ENCODE measurements at regions not wholly inside any gene's neighbourhood (a gene's known extent, or its start where the extent isn't known, plus 50 kb on each side); places are given as distances from the start of the nearest gene placed in this dataset.

GRCh38 chrX:10819973-10820372 lies 199.6 kb upstream of the MID1 start:
- no peak overlapping the region for H3K4me3 ChIP-seq (ENCODE audit: low read length)
- no peak for ATAC-seq
- no peak for DNase-seq
- no peaks in the 10 kb centered on the region for H3K27me3 ChIP-seq (ENCODE audit: control insufficient read depth, insufficient read depth)
- H3K4me1 ChIP-seq (ENCODE audit: control insufficient read depth, insufficient read depth, low read length) = peaks cover 1% of the 10 kb centered on the region
- H3K27ac ChIP-seq (ENCODE audit: low read length) = no peak overlapping the region
- intact Hi-C loops (cut with DNase I) = no loop called here
- no peaks in the 10 kb centered on the region for H3K9me3 ChIP-seq (ENCODE audit: control insufficient read depth, low read length)
- 35% methylated on average over 1 of the region's 1 CpG for WGBS

GRCh38 chrX:10821293-10821692 lies 200.9 kb upstream of the MID1 start:
- intact Hi-C loops (cut with DNase I) = no loop called here
- Histone ChIP-seq H3K27ac (ENCODE audit: low read length) (no peak overlapping the region), H3K27me3 (ENCODE audit: control insufficient read depth, insufficient read depth) (no peaks in the 10 kb centered on the region), H3K9me3 (ENCODE audit: control insufficient read depth, low read length) (no peaks in the 10 kb centered on the region), H3K4me3 (ENCODE audit: low read length) (no peak overlapping the region), H3K4me1 (ENCODE audit: control insufficient read depth, insufficient read depth, low read length) (peaks cover 1% of the 10 kb centered on the region)
- ATAC-seq (no peak), DNase-seq (peak in 1 of 3 donors; percentile 21)
- 48% methylated on average over 3 of the region's 3 CpGs for WGBS

GRCh38 chrX:10828036-10828435 lies 207.7 kb upstream of the MID1 start:
- H3K4me3 ChIP-seq (ENCODE audit: low read length) = no peak overlapping the region
- DNase-seq (no peak), ATAC-seq (no peak)
- intact Hi-C loops (cut with DNase I) = no loop called here
- H3K4me1 ChIP-seq (ENCODE audit: control insufficient read depth, insufficient read depth, low read length) = peaks cover 2% of the 10 kb centered on the region
- H3K27me3 ChIP-seq (ENCODE audit: control insufficient read depth, insufficient read depth) = no peaks in the 10 kb centered on the region
- 95% methylated on average over 5 of the region's 5 CpGs for WGBS
- no peak overlapping the region for H3K27ac ChIP-seq (ENCODE audit: low read length)
- no peaks in the 10 kb centered on the region for H3K9me3 ChIP-seq (ENCODE audit: control insufficient read depth, low read length)

- intact Hi-C loops (cut with DNase I) = no loop called here
These were observed 208.3 kb upstream of the MID1 start for GRCh38 chrX:10828640-10829039.

GRCh38 chrX:10831716-10832502 lies 211.5 kb upstream of the MID1 start:
- no peak overlapping the region for H3K27ac ChIP-seq (ENCODE audit: low read length)
- ATAC-seq (no peak), DNase-seq (peak in 1 of 3 donors; percentile 37)
- H3K27me3 ChIP-seq (ENCODE audit: control insufficient read depth, insufficient read depth) = no peaks in the 10 kb centered on the region
- H3K9me3 ChIP-seq (ENCODE audit: control insufficient read depth, low read length) = no peaks in the 10 kb centered on the region
- intact Hi-C loops (cut with DNase I) = no loop called here
- H3K4me1 ChIP-seq (ENCODE audit: control insufficient read depth, insufficient read depth, low read length) = peaks cover 2% of the 10 kb centered on the region
- H3K4me3 ChIP-seq (ENCODE audit: low read length) = peak overlapping the region; percentile 57
- 35% methylated on average over 8 of the region's 8 CpGs for WGBS

More at GRCh38 chrX:10828640-10829039, 208.3 kb upstream of the MID1 start:
- Histone ChIP-seq H3K27me3 (ENCODE audit: control insufficient read depth, insufficient read depth) (no peaks in the 10 kb centered on the region), H3K27ac (ENCODE audit: low read length) (no peak overlapping the region), H3K4me3 (ENCODE audit: low read length) (no peak overlapping the region), H3K4me1 (ENCODE audit: control insufficient read depth, insufficient read depth, low read length) (peaks cover 2% of the 10 kb centered on the region), H3K9me3 (ENCODE audit: control insufficient read depth, low read length) (no peaks in the 10 kb centered on the region)
- DNase-seq (no peak), ATAC-seq (no peak)
- 53% methylated on average over 4 of the region's 4 CpGs for WGBS

- Histone ChIP-seq H3K27ac (ENCODE audit: low read length) (peak overlapping the region; percentile 37), H3K4me3 (ENCODE audit: low read length) (peak overlapping the region; percentile 57), H3K9me3 (ENCODE audit: control insufficient read depth, low read length) (no peaks in the 10 kb centered on the region), H3K4me1 (ENCODE audit: control insufficient read depth, insufficient read depth, low read length) (no peaks in the 10 kb centered on the region), H3K27me3 (ENCODE audit: control insufficient read depth, insufficient read depth) (no peaks in the 10 kb centered on the region)
- intact Hi-C loops (cut with DNase I) = no loop called here
- DNase-seq = peak; percentile 18 to 64 (median 59)
- 22% methylated on average over 13 of the region's 13 CpGs for WGBS
- peak; percentile 68 to 87 for ATAC-seq
These were observed 213.1 kb upstream of the MID1 start for GRCh38 chrX:10833299-10834169.

- no peaks in the 10 kb centered on the region for H3K9me3 ChIP-seq (ENCODE audit: control insufficient read depth, low read length)
- peak in 1 of 3 donors; percentile 64 for DNase-seq
- intact Hi-C loops (cut with DNase I) = no loop called here
- no peaks in the 10 kb centered on the region for H3K4me1 ChIP-seq (ENCODE audit: control insufficient read depth, insufficient read depth, low read length)
- no peak overlapping the region for H3K27ac ChIP-seq (ENCODE audit: low read length)
- H3K27me3 ChIP-seq (ENCODE audit: control insufficient read depth, insufficient read depth) = no peaks in the 10 kb centered on the region
- peak in 1 of 2 donors; percentile 48 for ATAC-seq
- 28% methylated on average over 4 of the region's 4 CpGs for WGBS
- no peak overlapping the region for H3K4me3 ChIP-seq (ENCODE audit: low read length)
These were observed 221.2 kb upstream of the MID1 start for GRCh38 chrX:10841579-10841978.

GRCh38 chrX:10842646-10843045 lies 222.3 kb upstream of the MID1 start:
- WGBS = 77% methylated on average over 4 of the region's 4 CpGs
- DNase-seq (no peak), ATAC-seq (no peak)
- no peaks in the 10 kb centered on the region for H3K9me3 ChIP-seq (ENCODE audit: control insufficient read depth, low read length)
- H3K4me1 ChIP-seq (ENCODE audit: control insufficient read depth, insufficient read depth, low read length) = no peaks in the 10 kb centered on the region
- no peak overlapping the region for H3K27ac ChIP-seq (ENCODE audit: low read length)
- H3K4me3 ChIP-seq (ENCODE audit: low read length) = no peak overlapping the region
- no peaks in the 10 kb centered on the region for H3K27me3 ChIP-seq (ENCODE audit: control insufficient read depth, insufficient read depth)
- intact Hi-C loops (cut with DNase I) = no loop called here

GRCh38 chrX:10847333-10847732 lies 226.9 kb upstream of the MID1 start:
- intact Hi-C loops (cut with DNase I) = no loop called here
- ATAC-seq = no peak

GRCh38 chrX:10851809-10852208 lies 231.4 kb upstream of the MID1 start:
- Histone ChIP-seq H3K4me1 (ENCODE audit: control insufficient read depth, insufficient read depth, low read length) (peaks cover 2% of the 10 kb centered on the region), H3K4me3 (ENCODE audit: low read length) (no peak overlapping the region), H3K27me3 (ENCODE audit: control insufficient read depth, insufficient read depth) (no peaks in the 10 kb centered on the region), H3K9me3 (ENCODE audit: control insufficient read depth, low read length) (no peaks in the 10 kb centered on the region), H3K27ac (ENCODE audit: low read length) (no peak overlapping the region)
- intact Hi-C loops (cut with DNase I) = no loop called here
- no peak for DNase-seq
- ATAC-seq = peak in 1 of 2 donors; percentile 61

More at GRCh38 chrX:10847333-10847732, 226.9 kb upstream of the MID1 start:
- Histone ChIP-seq H3K4me3 (ENCODE audit: low read length) (no peak overlapping the region), H3K9me3 (ENCODE audit: control insufficient read depth, low read length) (no peaks in the 10 kb centered on the region), H3K27me3 (ENCODE audit: control insufficient read depth, insufficient read depth) (no peaks in the 10 kb centered on the region), H3K27ac (ENCODE audit: low read length) (no peak overlapping the region), H3K4me1 (ENCODE audit: control insufficient read depth, insufficient read depth, low read length) (no peaks in the 10 kb centered on the region)
- no peak for DNase-seq

- intact Hi-C loops (cut with DNase I) = no loop called here
- peak in 1 of 3 donors; percentile 20 for DNase-seq
- Histone ChIP-seq H3K27me3 (ENCODE audit: control insufficient read depth, insufficient read depth) (no peaks in the 10 kb centered on the region), H3K4me3 (ENCODE audit: low read length) (no peak overlapping the region), H3K9me3 (ENCODE audit: control insufficient read depth, low read length) (no peaks in the 10 kb centered on the region), H3K4me1 (ENCODE audit: control insufficient read depth, insufficient read depth, low read length) (peaks cover 5% of the 10 kb centered on the region), H3K27ac (ENCODE audit: low read length) (peak overlapping the region; percentile 27)
- no peak for ATAC-seq
- WGBS = 23% methylated on average over 7 of the region's 7 CpGs
These were observed 234.2 kb upstream of the MID1 start for GRCh38 chrX:10854594-10854993.

All from right cardiac atrium (tissue), 5 donors.